Endodermal cell (in vitro differentiated cells): ENCODE measurements at regions not wholly inside any gene's neighbourhood (a gene's known extent, or its start where the extent isn't known, plus 50 kb on each side); places are given as distances from the start of the nearest gene placed in this dataset.

Experiments
- DNase-seq: peaks from one replicate; pipeline ENCODE4 v3.0.0-alpha.2; 2017
- H3K27ac ChIP-seq: 2 replicates; pipeline ENCODE4 v1.5.1; 2013; ENCODE audit warnings: mild to moderate bottlenecking, low read depth, low read length, moderate library complexity
- H3K27me3 ChIP-seq: 2 replicates; pipeline ENCODE4 v1.6.1; 2013; ENCODE audit warnings: mild to moderate bottlenecking, low read length, moderate library complexity; ENCODE audit not compliant: insufficient read depth, control insufficient read depth, poor library complexity, severe bottlenecking
- H3K36me3 ChIP-seq: 2 replicates; pipeline ENCODE4 v1.7.0; 2013; ENCODE audit warnings: mild to moderate bottlenecking, low read length, moderate library complexity; ENCODE audit not compliant: control insufficient read depth, insufficient read depth
- H3K4me1 ChIP-seq: one replicate; pipeline ENCODE4 v1.7.0; 2013; ENCODE audit warnings: low read length; ENCODE audit not compliant: control insufficient read depth, insufficient read depth
- H3K4me3 ChIP-seq: 2 replicates; pipeline ENCODE4 v1.5.1; 2013; ENCODE audit warnings: mild to moderate bottlenecking, low read length, moderate library complexity
- H3K9ac ChIP-seq: 2 replicates; pipeline ENCODE4 v1.6.1; 2013; ENCODE audit warnings: mild to moderate bottlenecking, low read length, moderate library complexity; ENCODE audit not compliant: poor library complexity, severe bottlenecking; ENCODE audit errors: extremely low read depth
- H3K9me3 ChIP-seq: 2 replicates; pipeline ENCODE4 v1.6.1; 2013; ENCODE audit warnings: mild to moderate bottlenecking, low read length, moderate library complexity; ENCODE audit not compliant: control insufficient read depth
- H3K27ac Mint-ChIP-seq: 2 replicates; pipeline ENCODE4 v1.8.0; 2020; ENCODE audit warnings: mixed read lengths
- H3K27me3 Mint-ChIP-seq: 2 replicates; pipeline ENCODE4 v1.8.0; 2021; ENCODE audit warnings: mild to moderate bottlenecking, mixed read lengths; ENCODE audit not compliant: insufficient read depth
- H3K36me3 Mint-ChIP-seq: 2 replicates; pipeline ENCODE4 v1.8.0; 2020; ENCODE audit warnings: low read depth, mixed read lengths
- H3K4me1 Mint-ChIP-seq: 2 replicates; pipeline ENCODE4 v1.8.0; 2020; ENCODE audit warnings: mixed read lengths
- H3K4me3 Mint-ChIP-seq: 2 replicates; pipeline ENCODE4 v1.8.0; 2020; ENCODE audit warnings: mild to moderate bottlenecking, moderate library complexity, mixed read lengths
- H3K9me3 Mint-ChIP-seq: 2 replicates; pipeline ENCODE4 v1.8.0; 2020; ENCODE audit warnings: mild to moderate bottlenecking, mixed read lengths
- WGBS, 2 experiments: methylation state at CpG; one replicate each; pipeline versions ENCODE4 v1.1.5 to v1.1.7; 2013; ENCODE audit warnings: missing lambda C conversion rate in 2 of 2, mixed read lengths in 1 of 2; ENCODE audit not compliant: insufficient coverage in 1 of 2, insufficient read length in 1 of 2; 5-methylcytosine and 5-hydroxymethylcytosine counted together
- TF ChIP-seq, protein P1 (sequence below): fragments of 200-600 bp; sonication (generic); conservative IDR thresholded peaks from 2 replicates; pipeline ENCODE4 v1.5.0; 2021; ENCODE audit warnings: antibody characterized with exemption, mild to moderate bottlenecking

GRCh38 chr4:179195887-179196286 lies 1753.7 kb upstream of the AGA start:
- Mint-ChIP-seq H3K36me3 (peaks cover 3% of the 10 kb centered on the region), H3K9me3 (no peaks in the 10 kb centered on the region), H3K4me3 (no peak overlapping the region), H3K27me3 (no peaks in the 10 kb centered on the region), H3K27ac (no peak overlapping the region), H3K4me1 (peaks cover 8% of the 10 kb centered on the region)
- H3K4me1 ChIP-seq = no peaks in the 10 kb centered on the region
- no peak for DNase-seq
- no peaks in the 10 kb centered on the region for H3K9me3 ChIP-seq
- no peak overlapping the region for H3K27ac ChIP-seq
- no peak overlapping the region for H3K4me3 ChIP-seq
- H3K9ac ChIP-seq = no peak overlapping the region
- TF ChIP-seq, protein P1, sequence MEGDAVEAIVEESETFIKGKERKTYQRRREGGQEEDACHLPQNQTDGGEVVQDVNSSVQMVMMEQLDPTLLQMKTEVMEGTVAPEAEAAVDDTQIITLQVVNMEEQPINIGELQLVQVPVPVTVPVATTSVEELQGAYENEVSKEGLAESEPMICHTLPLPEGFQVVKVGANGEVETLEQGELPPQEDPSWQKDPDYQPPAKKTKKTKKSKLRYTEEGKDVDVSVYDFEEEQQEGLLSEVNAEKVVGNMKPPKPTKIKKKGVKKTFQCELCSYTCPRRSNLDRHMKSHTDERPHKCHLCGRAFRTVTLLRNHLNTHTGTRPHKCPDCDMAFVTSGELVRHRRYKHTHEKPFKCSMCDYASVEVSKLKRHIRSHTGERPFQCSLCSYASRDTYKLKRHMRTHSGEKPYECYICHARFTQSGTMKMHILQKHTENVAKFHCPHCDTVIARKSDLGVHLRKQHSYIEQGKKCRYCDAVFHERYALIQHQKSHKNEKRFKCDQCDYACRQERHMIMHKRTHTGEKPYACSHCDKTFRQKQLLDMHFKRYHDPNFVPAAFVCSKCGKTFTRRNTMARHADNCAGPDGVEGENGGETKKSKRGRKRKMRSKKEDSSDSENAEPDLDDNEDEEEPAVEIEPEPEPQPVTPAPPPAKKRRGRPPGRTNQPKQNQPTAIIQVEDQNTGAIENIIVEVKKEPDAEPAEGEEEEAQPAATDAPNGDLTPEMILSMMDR = no peak
- no peaks in the 10 kb centered on the region for H3K27me3 ChIP-seq
- WGBS, 2 experiments = 100% methylated on average over 2 of the region's 2 CpGs; no CpG with 5 or more reads in 1 of the 2 experiments
- H3K36me3 ChIP-seq = peaks cover 4% of the 10 kb centered on the region

DNA sequence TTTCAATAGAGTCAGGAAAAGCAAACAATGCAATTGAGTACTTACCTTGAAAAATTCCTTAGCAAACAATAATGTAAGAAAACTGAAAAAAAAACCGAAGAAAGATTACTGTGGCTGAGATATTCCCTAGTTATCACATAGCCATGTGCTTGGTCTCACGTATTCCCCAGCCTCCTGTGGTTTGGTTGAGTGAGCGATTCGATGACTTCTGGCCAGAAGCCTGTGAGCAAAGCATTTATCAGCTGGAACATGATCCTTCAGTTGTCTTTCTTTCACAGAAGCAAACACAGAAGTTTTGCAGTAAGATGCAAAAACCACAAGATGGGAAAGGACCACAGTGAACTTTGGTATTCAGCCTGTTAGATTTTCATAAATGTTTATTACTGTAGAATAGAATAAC lies 1754.3 kb upstream of the AGA start:
- H3K9me3 ChIP-seq = no peaks in the 10 kb centered on the region
- no peak overlapping the region for H3K27ac ChIP-seq
- H3K4me3 ChIP-seq = no peak overlapping the region
- no peak overlapping the region for H3K4me3 Mint-ChIP-seq
- TF ChIP-seq, protein P1 = no peak
- 78 to 80% methylated on average over 1 to 4 of the region's 4 CpGs for WGBS, 2 experiments
- peaks cover 4% of the 10 kb centered on the region for H3K36me3 ChIP-seq
- no peaks in the 10 kb centered on the region for H3K27me3 Mint-ChIP-seq
- H3K27me3 ChIP-seq = no peaks in the 10 kb centered on the region
- peaks cover 8% of the 10 kb centered on the region for H3K4me1 Mint-ChIP-seq
- no peak overlapping the region for H3K27ac Mint-ChIP-seq
- no peak for DNase-seq
- H3K36me3 Mint-ChIP-seq = peaks cover 3% of the 10 kb centered on the region
- H3K9me3 Mint-ChIP-seq = no peaks in the 10 kb centered on the region
- H3K9ac ChIP-seq = no peak overlapping the region
- H3K4me1 ChIP-seq = no peaks in the 10 kb centered on the region

DNA sequence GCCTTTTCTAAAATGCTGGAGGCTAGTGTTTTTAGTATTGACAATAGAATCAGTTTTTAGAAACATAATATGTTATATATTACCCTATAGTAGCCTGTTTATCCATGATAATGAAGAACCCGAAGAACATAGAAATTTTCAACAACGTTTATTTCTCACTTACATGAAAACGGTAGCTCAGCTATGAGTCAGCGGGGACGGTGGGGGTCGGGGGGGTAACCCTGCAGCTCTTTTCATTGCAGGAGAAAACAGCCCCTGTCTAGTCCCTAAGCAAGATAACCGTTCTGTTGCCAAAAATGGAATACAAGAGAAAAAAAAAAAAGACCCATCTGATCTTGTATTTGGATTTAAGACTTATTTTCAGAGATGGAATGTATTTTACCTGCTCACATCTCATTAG lies 1758.4 kb upstream of the AGA start:
- no peaks in the 10 kb centered on the region for H3K36me3 Mint-ChIP-seq
- Histone ChIP-seq H3K27me3 (no peaks in the 10 kb centered on the region), H3K9ac (no peak overlapping the region), H3K27ac (no peak overlapping the region), H3K36me3 (no peaks in the 10 kb centered on the region), H3K9me3 (no peaks in the 10 kb centered on the region), H3K4me1 (no peaks in the 10 kb centered on the region), H3K4me3 (no peak overlapping the region)
- 87 to 88% methylated on average over 6 to 7 of the region's 7 CpGs for WGBS, 2 experiments
- H3K27me3 Mint-ChIP-seq = no peaks in the 10 kb centered on the region
- DNase-seq = no peak
- no peak overlapping the region for H3K4me3 Mint-ChIP-seq
- H3K4me1 Mint-ChIP-seq = peaks cover 5% of the 10 kb centered on the region
- no peak overlapping the region for H3K27ac Mint-ChIP-seq
- H3K9me3 Mint-ChIP-seq = no peaks in the 10 kb centered on the region
- TF ChIP-seq, protein P1 = no peak
